OCI-LY3 (cell line): ENCODE measurements at regions not wholly inside any gene's neighbourhood (a gene's known extent, or its start where the extent isn't known, plus 50 kb on each side); places are given as distances from the start of the nearest gene placed in this dataset.

ENCODE experiments used
- EZH2phosphoT487 ChIP-seq: fragments of 200-600 bp; shearing (Covaris generic); IDR thresholded peaks from 2 replicates; pipeline ENCODE4 v1.6.1; 2018; ENCODE audit warnings: antibody characterized with exemption, mixed run types, low read depth
- TF ChIP-seq, protein P1 (sequence below): fragments of 200-600, 300-600 bp; sonication (generic); IDR thresholded peaks from 2 replicates; pipeline ENCODE4 v1.5.1; 2014; ENCODE audit warnings: antibody characterized with exemption, low read length, low read depth

DNA sequence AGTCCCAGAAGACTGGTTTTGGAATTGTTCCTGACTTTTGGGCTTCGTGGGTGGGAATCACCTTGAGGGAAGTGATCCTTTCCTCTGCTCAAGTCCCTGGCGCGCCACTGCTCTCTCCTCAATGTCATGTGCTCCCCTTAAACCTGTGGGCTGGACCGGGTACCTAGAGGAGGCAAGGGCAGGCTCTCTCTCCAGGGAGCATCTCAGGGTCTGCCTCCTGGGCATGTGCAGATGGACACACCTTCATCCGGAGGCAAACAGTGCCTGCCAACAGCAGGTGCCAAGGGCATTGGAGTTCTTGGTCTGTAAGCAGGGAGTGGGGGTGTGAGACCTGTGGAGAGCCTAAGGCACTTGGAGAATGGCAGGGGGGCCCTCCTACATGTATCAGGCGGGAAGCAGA is 142.6 kb downstream of the INHBB start:
- TF ChIP-seq, protein P1, sequence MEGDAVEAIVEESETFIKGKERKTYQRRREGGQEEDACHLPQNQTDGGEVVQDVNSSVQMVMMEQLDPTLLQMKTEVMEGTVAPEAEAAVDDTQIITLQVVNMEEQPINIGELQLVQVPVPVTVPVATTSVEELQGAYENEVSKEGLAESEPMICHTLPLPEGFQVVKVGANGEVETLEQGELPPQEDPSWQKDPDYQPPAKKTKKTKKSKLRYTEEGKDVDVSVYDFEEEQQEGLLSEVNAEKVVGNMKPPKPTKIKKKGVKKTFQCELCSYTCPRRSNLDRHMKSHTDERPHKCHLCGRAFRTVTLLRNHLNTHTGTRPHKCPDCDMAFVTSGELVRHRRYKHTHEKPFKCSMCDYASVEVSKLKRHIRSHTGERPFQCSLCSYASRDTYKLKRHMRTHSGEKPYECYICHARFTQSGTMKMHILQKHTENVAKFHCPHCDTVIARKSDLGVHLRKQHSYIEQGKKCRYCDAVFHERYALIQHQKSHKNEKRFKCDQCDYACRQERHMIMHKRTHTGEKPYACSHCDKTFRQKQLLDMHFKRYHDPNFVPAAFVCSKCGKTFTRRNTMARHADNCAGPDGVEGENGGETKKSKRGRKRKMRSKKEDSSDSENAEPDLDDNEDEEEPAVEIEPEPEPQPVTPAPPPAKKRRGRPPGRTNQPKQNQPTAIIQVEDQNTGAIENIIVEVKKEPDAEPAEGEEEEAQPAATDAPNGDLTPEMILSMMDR, result no peak
- TF ChIP-seq EZH2phosphoT487, result no peak
